ENCODE measurements at regions not wholly inside any gene's neighbourhood (a gene's known extent, or its start where the extent isn't known, plus 50 kb on each side); places are given as distances from the start of the nearest gene placed in this dataset.

DNA sequence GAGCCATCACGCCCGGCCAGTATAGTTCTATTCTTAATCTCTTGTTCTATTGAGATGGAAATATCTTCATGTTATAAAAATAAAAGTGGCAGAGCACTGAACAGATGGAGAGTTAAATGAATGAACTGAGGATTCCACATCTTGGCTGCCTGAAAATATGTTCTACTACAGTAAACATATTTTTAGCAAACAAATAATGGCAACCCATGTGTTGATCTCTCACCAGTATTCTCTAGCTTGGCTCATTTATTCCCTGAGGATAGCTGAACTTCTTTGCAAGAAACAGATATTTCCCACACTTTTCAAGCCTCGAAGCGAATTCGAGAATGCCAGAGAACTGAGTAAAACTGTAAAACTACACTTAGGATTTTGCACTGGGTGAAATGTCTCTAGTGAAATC, 58.9 kb downstream of the DIRAS3 start:
- DNase-seq (ENCODE audit: low spot score), result peak; percentile 21

DNA sequence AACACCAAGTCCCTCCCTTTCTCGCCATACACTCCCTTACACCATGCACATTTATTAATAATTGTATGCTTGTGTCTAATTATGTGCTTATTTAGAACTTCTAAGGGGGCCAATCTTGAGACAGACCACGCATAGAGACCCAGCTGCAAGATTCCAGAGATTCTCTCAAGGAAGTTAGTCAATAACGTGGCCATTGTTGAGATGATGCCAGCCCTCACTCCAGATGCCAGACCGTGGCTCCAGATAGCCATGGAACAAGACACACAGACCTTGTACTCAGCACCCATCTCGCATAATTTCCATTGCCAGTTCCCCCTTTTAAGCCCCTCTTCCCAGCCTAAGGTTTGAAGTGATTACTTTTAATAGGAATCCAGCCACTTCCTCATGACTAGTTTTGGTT, 62.4 kb downstream of the DIRAS3 start:
- DNase-seq (ENCODE audit: low spot score), result no peak

DNA sequence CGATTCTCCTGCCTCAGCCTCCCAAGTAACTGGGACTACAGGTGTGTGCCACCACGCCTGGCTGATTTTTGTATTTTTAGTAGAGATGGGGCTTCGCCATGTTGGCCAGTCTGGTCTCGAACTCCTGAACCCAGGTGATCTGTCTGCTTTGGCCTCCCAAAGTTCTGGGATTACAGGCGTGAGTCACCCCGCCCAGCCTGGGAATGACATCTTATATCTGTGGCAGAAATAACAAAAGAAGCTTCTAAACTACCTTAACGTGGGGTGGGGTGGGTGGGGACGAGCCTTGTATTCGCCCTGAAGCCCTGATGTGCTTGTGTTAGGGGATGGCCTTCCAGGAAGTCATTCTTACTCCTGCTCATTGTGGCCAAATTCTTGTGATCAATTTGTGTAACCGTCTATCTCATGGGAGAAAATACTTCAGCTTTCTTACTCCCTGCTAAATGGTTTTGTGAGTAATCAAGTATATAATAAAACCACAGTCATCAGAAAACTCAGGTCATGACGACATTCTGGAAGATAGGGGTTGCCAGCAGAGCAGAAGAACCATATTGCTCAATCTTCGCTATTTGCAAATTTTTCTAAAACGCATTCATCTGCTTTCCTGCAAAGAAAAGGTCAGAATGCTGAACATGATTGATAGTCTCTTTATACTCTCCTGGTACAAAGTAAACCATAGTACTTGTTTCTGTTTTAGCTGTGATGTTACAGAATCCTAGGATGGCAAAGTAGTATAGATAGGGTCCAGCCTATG, 63.2 kb downstream of the DIRAS3 start:
- DNase-seq (ENCODE audit: low spot score), result no peak

DNA sequence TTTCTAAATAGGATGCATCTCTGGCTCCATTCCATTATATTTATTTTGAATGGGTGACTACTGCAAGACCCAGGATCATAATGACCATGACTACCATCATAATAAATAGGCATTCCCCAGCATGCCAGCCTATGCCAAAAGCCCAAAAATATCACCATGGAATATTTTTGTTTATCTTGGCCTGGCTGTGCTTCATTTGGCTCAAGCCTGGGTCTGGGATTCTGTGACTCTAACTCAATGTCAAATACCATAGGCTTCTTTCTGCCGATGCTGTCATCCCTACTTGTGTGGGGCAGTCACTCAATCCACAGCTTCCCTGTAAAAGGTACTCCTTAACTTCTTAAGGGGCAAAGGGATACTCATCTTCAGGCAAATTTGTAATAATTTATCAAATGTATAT, 66.6 kb downstream of the DIRAS3 start:
- DNase-seq (ENCODE audit: low spot score), result no peak

DNA sequence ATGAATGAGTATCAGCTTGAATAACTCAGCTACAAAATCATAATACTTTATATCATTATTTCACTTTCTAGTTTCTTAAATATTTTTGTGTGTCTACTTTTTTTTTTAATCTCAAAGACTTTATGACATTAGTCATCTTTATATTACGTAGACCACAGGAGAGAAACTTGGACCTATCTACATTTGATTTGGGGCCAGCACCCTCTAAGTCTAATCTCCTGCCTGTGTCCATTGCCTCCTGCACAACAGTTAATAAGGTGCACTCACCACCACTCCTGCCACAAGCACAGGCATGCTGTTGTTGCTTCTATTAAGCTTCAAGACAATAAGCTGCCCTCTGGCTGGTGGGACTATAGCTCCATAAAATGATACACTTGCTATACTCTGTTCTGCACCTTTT, 70.4 kb downstream of the DIRAS3 start:
- no peak for DNase-seq (ENCODE audit: low spot score)

DNA sequence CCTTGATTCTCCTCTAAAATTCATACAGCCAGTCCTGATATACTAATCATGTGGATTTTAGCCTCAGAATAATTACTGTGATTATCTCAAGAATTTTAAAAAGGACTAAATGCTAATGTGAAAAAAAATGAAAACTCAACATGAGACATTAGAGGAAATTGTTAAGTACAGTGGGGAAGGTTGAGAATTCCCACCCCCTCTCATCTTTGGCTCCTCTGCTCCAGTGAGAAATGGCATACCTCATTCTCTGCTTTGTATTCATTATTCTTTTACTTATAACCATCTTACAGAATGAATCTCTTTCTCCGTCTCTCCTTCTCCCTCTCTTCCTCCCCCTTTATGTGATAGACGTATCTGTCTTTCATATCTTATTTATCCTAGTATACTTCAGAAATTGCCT, 70.9 kb downstream of the DIRAS3 start:
- DNase-seq (ENCODE audit: low spot score), result no peak

DNA sequence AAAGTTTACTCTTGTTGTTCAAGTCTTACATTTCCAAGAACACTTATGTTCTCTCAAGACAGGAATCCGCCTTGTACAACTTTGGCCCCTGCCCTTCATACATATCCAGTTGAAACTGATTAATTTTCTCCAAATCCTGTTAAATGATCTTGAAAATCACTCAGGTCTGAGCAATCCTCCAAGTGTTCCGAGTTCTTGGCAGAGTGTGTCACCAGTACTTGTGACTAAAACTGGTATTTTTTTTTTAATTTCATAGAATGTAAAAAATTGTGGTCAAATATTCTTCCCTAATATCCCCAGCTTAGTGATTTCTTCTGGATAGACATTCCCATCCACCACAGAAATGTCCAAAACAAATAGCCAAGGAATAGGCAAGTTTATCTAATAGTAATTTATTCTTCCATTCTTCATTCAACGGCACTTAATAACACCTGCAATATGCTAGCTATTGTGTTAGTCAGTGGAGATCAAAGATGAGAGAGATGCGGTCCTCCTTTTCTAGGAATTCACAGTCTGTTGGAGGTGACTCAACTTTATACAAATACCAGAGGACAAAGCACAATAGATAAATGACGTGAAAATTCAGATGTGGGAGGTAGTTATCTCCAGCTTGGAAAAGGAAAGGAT, 71.4 kb downstream of the DIRAS3 start:
- DNase-seq (ENCODE audit: low spot score), result no peak

DNA sequence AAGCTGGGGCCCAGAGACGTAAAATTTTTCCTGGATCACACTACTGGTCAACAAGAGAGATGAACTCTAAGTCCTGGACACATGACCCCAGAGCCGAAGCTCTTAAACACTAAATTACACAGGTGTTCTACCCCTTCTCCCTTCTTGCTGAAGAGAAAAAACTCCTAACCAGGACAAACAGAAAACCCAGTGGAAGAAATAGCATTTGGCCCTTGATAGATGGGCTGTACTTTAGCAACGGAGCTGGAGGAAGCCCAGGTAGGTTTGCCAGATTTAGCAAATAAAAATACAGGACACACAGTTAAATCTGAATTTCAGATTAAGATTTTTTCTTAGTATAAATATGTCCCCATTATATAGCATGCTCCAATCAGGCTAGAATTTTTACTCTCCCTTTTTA, 72.7 kb downstream of the DIRAS3 start:
- DNase-seq (ENCODE audit: low spot score), result no peak

DNA sequence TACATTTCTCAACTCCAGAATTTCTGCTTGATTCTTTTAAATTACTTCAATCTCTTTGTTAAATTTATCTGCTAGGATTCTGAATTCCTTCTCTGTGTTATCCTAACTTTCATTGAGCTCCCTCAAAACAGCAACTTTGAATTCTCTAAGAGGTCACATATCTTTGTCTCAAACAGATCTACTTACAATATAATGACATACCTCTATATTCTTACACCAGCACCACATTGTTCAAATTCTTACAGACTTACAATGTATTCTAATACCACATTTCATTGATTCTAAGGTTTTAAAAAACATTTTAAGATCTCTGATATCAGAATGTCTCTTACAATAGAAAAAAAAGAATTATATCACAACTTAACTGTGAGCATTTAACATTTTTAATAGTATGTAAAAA, 77.4 kb downstream of the DIRAS3 start:
- DNase-seq (ENCODE audit: low spot score), result no peak

DNA sequence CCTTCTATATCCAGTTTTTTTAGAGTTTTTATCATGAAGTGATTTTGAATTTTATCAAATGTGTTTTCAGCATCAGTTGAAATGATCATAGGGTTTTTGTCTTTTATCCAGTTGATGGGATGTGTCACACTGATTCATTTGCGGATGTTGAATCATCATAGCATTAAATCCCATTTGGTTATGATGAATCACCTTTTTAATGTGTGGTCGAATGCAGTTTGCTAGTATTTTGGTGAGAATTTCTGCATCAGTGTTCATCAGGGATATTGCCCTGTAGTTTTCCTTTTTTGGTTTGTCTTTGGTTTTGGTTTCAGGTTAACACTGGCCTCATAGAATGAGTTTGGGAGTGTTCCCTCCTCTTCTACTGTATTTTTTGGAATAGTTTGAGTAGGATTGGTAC, 80.3 kb downstream of the DIRAS3 start:
- DNase-seq (ENCODE audit: low spot score), result no peak

DNA sequence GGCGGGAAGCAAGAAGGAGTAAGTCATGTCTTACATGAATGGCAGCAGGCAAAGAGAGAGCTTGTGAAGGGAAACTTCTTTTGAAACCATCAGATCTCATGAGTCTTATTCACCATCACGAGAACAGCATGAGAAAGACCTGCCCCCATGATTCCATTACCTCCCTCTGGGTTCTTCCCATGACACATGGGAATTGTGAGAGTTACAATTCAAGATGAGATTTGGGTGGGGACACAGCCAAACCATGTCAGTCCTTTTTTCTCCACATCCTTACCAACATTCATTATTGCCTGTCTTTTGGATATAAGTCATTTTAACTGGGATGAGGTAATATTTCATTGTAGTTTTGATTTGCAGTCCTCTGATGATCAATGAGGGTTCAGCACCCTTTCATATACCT, 81.0 kb downstream of the DIRAS3 start:
- no peak for DNase-seq (ENCODE audit: low spot score)

DNA sequence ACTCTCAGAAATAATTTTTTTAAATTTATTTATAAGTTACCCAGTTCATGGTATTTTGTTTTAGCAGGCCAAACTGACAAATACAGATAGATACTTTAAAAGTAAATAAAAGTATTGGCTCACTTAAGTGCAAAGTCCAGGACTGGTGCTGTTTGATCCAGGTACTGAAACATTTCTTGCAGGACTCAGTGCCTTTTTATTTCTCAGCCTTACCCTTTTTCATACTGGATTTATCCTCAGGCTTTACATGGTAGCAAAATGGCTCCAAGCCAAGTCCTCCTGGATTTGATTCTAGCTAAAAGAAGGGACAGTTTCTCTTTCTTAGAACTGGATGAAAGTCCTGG, 83.8 kb downstream of the DIRAS3 start:
- no peak for DNase-seq (ENCODE audit: low spot score)

DNA sequence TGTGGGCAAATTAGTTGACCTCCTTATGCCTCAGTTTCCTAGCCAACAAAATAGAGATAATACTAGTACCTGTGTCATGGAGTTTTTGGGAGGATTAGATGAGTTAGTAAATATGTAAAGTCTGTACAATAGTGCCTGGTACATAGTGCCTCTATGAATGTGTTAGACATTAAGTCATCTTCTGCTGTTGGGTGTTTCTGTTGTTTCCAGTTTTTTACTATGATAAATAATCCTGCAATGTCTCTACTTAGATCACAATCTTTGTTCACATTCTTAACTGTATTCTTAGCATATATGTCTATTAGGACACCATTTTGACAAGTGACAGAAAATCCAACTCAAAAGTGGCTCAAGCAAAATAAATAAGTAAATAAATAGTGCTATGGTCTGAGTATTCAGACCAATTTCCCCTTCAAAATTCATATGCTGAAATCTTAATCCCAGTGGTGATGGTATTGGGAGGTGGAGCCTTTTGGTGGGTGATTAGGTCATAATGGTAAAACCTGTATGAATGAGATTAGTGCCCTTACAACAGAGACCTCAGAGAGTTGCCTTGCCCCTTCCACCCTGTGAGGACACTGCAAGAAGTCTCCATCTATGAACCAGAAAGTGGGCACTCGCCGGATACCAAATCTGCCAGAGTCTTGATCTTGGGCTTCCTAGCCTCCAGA, 84.3 kb downstream of the DIRAS3 start:
- no peak for DNase-seq (ENCODE audit: low spot score)

DNA sequence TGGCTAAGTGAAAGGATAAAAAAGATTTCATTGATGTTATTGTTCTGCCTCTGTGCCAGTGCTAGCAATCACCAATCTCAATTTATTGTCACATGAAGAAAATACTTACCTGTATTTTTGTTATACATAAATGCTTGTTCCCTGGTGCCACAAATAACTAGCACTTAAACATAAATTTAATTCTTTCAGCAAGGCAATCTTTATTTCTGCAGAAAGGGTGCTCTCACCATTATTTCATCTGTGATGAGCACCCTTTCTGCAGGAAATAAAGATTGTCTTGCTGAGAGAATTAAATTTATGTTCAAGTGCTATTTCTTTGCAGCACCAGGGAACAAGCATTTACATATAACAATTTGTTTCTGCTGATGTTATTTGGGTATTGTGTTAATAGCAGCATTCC, 87.2 kb downstream of the DIRAS3 start:
- DNase-seq (ENCODE audit: low spot score), result no peak

DNA sequence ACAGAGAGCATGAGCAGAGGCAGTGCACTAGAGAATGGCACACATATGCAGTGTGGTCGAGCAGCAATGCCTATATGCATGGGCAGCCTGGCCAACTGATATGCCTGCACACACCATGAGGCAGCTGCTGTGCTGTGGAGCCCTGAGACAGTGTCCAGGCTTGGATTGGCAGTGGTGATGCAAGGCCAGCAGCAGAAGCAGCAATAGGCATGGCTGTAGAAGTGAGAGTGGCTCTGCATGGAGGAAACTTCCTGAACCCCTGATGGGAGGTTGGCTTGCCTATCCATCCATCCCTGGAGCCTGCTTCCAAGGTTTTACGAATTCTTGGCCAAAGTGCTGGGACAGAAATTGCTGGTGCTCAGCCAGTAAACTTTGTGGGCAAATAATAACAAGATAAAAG, 89.7 kb downstream of the DIRAS3 start:
- no peak for DNase-seq (ENCODE audit: low spot score)

DNA sequence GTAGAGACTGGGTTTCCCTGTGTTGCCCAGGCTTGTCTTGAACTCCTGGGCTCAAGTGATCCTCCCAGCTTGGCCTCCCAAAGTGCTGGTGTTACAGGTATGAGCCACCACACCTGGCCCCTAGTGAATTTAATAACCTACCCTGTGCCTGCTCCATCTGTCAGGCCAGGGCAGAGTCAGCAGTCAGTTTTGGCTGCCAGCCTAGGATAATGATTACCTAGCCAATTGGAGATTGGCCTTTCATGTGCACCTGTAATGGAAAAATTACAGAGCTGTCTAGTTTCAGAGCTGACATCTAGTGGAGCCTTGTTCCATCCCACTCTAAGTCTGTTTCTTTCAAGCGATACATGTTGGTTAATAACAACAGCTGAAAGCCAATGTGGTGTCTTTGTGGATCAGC, 92.0 kb downstream of the DIRAS3 start:
- DNase-seq (ENCODE audit: low spot score), result no peak

DNA sequence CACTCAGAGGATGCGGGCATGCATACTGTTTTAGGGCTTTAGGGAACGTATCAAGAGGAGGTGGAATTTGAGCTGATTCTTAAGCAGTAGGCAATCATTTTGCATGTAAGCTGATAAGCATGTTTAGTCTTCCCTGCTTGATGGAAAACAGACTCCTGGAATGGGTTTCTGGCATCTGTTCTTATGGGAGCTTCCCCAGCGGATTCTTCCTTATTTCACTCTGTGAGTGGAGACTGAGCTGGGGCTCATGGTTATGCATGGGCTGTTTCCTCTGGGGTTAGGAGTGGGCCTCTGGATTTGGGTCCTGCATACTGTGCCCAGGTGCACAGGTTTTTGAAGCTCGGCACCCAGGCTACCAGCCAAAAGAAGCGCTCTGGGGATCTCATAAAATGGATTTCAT, 93.4 kb downstream of the DIRAS3 start:
- no peak for DNase-seq (ENCODE audit: low spot score)

DNA sequence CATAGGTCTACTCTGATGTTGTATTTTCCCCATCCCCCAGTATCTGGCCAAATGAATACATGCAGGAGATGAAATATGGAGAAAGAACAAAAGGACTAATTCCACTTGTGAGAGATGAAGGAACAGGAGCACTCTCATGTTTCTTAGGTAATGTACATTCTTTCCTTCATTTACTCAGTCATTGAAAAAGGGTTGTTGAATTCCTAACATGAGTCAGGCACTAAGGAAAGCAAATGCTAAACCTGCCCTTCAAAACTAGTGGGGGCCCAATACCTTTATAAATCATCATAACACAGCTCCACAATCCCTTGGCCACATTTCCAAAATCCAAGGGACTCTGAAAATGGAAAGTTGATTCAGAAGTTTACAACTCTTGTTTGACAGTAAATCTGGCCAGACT, 94.3 kb downstream of the DIRAS3 start:
- no peak for DNase-seq (ENCODE audit: low spot score)

DNA sequence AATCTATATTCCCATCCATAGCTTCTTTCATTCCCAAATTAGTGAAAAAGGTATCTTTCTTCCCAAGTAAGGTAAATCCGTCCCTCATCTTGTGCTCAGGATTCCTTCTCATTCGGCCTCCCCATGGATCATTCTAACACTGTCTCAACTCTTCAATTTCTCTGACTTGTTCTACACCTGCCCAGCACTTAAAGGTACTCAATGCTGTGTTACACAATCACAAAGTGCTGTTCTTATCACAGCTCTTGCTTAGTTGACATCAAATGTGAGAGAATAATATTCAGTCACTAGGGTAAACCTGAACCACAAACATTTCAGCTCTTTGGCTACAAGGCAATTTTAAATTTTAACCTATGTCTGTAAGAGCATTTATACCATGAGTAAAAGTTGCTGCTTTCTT, 94.8 kb downstream of the DIRAS3 start:
- no peak for DNase-seq (ENCODE audit: low spot score)

DNA sequence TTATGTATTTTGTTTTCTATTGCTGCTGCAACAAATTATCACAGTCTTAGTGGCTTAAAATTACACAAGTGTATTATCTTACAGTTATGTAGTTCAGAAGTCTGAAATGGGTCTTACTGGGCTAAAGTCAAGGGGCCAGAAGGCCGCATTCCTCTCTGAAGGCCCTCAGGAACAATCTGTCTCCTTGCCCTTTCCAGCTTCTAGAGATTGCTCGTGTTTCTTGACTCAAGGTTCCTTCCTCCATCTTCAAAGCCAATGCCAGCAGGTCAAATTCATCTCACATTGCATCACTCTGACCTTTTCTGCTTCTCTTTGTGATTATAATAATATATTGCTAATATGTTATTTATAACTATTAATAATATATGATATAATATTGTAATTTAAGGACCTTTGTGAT, 97.1 kb downstream of the DIRAS3 start:
- no peak for DNase-seq (ENCODE audit: low spot score)

DNA sequence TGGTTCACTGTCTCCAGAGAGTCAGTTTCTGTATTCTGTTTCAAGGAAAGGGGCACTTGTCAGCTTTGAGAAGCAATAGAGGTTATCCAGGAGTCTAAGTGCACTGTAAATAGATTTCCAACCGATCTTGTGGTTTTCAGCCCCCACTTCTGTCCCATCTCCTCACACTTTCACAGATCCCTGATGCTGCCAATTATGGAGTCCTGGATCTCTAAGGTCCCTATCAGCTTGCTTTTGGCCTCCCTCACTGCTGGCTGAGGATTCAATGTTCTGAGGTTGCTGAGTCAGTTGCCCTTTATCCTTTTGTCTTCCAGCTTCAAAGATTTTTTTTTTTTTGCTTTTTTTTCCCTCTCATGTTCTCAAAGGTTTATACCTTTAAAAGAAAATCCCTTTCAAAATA, 98.4 kb downstream of the DIRAS3 start:
- DNase-seq (ENCODE audit: low spot score), result no peak

DNA sequence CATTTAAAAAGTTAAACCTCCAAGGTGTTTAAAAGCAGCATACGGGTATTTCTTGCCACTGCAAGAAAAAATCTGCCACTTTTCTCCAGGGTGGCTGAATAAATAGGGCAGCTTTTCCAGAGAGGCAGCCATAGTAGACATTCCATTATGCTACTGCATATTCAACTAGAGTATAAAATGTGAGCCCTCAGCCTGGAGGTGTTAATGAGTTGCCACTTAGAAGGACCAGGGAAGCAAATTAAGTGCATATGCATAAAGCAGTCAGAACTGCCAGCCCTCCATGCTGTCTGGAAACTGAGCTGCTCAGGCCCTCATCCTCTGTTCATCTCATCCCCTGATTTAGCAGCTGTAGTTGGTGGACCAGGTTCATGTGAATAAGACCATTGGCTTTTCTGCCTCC, 99.4 kb downstream of the DIRAS3 start:
- DNase-seq (ENCODE audit: low spot score), result no peak

DNA sequence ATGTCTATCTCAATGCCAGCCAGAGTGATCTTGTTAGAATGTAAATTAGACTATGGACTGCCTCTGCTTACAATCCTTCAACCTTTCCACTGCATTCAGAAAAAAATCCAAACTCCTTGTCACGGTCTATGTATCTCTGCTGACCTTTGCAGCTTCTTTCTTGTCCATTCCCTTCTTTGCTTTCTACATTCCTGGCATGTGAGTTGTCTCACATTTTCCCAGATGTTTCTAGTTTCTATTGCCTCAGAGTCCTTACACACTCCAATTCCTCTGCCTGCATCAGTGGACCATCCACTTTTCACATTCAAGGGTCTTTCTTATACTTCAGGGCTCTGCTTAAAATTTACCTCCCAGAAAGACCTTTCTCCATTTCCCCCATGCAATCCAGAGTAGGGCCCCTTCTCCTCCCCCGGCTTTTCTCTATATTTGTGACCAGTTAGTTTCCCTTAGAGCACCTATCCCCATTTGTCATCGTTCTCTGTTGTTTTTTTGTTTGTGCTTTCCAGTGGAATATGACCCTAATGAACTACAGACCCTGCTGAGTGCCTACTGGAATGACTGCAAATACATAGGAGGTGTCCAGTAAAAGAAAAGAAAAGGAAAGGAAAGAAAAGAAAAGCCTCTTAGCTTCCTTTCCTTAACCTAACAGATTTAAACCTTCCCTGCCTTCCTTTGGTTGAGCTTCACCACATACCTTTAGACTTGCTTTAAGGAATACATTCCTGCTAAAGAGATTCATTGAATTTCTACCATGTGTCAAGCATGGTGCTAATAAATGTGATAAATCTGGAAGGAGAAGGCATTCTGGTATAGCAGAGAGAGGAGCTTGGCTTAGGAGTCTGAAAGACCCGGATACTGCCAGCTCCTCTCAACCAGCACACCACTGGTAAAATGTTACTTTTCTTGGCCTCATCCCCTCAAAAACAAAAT, 102.0 kb downstream of the DIRAS3 start:
- no peak for DNase-seq (ENCODE audit: low spot score)
